Mesenchymal stem cell (in vitro differentiated cells and primary cell): ENCODE measurements at regions not wholly inside any gene's neighbourhood (a gene's known extent, or its start where the extent isn't known, plus 50 kb on each side); places are given as distances from the start of the nearest gene placed in this dataset.

ENCODE experiments used
- DNase-seq: peaks from one replicate; pipeline ENCODE4 v3.0.0-alpha.2; 2013
- H2AFZ ChIP-seq: one replicate; pipeline ENCODE4 v1.6.1; 2013; ENCODE audit warnings: low read depth, mild to moderate bottlenecking, control low read depth, inconsistent platforms, low read length, moderate library complexity
- H2AK5ac ChIP-seq: 2 replicates; pipeline ENCODE4 v1.6.1; 2013; ENCODE audit warnings: low read length, moderate library complexity, mild to moderate bottlenecking, inconsistent platforms; ENCODE audit not compliant: severe bottlenecking
- H2BK120ac ChIP-seq: one replicate; pipeline ENCODE4 v1.6.1; 2013; ENCODE audit warnings: low read depth, mild to moderate bottlenecking, inconsistent platforms, low read length, moderate library complexity
- H2BK12ac ChIP-seq, 2 experiments: one replicate each; pipeline ENCODE4 v1.6.1; 2013; ENCODE audit warnings: inconsistent platforms in 2 of 2, low read length in 2 of 2, mild to moderate bottlenecking in 2 of 2, moderate library complexity in 2 of 2, control low read depth in 1 of 2
- H2BK15ac ChIP-seq: one replicate; pipeline ENCODE4 v1.6.1; 2013; ENCODE audit warnings: mild to moderate bottlenecking, low read depth, inconsistent platforms; ENCODE audit not compliant: poor library complexity, severe bottlenecking
- H2BK5ac ChIP-seq: 2 replicates; pipeline ENCODE4 v1.6.1; 2013; ENCODE audit warnings: low read depth, mild to moderate bottlenecking, low read length, control low read depth, inconsistent platforms; ENCODE audit not compliant: poor library complexity, severe bottlenecking
- H3K14ac ChIP-seq, 2 experiments: one replicate each; pipeline ENCODE4 v1.6.1; 2013; ENCODE audit warnings: inconsistent platforms in 2 of 2, low read length in 2 of 2, control low read depth in 1 of 2, mild to moderate bottlenecking in 1 of 2, moderate library complexity in 1 of 2
- H3K18ac ChIP-seq, 2 experiments: one replicate each; pipeline ENCODE4 v1.6.1; 2013; ENCODE audit warnings: inconsistent platforms in 2 of 2, low read length in 2 of 2, control low read depth in 1 of 2, low read depth in 1 of 2, mild to moderate bottlenecking in 1 of 2
- H3K23ac ChIP-seq, 2 experiments: one replicate each; pipeline ENCODE4 v1.6.1; 2013; ENCODE audit warnings: inconsistent platforms in 2 of 2, low read length in 2 of 2, mild to moderate bottlenecking in 2 of 2, moderate library complexity in 2 of 2, control low read depth in 1 of 2
- H3K27ac ChIP-seq: 2 replicates; pipeline ENCODE4 v1.5.1; 2013; ENCODE audit warnings: mild to moderate bottlenecking, moderate library complexity, low read length, control low read depth, inconsistent platforms; ENCODE audit not compliant: poor library complexity, severe bottlenecking
- H3K27me3 ChIP-seq, 2 experiments: 2 replicates each; pipeline versions ENCODE4 v1.6.1 to v1.7.0; 2013; ENCODE audit warnings: low read length in 2 of 2, mild to moderate bottlenecking in 2 of 2, moderate library complexity in 2 of 2, control low read depth in 1 of 2, inconsistent platforms in 1 of 2; ENCODE audit not compliant: control insufficient read depth in 1 of 2, insufficient read depth in 1 of 2
- H3K36me3 ChIP-seq, 2 experiments: 2 replicates each; pipeline versions ENCODE4 v1.6.1 to v1.7.0; 2013; ENCODE audit warnings: low read length in 2 of 2, control low read depth in 1 of 2, inconsistent platforms in 1 of 2, low read depth in 1 of 2, mild to moderate bottlenecking in 1 of 2; ENCODE audit not compliant: insufficient read depth in 2 of 2, control insufficient read depth in 1 of 2
- H3K4ac ChIP-seq, 2 experiments: one replicate each; pipeline ENCODE4 v1.6.1; 2013; ENCODE audit warnings: inconsistent platforms in 2 of 2, low read length in 2 of 2, mild to moderate bottlenecking in 2 of 2, moderate library complexity in 2 of 2, control low read depth in 1 of 2, low read depth in 1 of 2
- H3K4me1 ChIP-seq: 2 replicates; pipeline ENCODE4 v1.6.1; 2013; ENCODE audit warnings: low read depth, low read length, control low read depth; ENCODE audit not compliant: control insufficient read depth, insufficient read depth
- H3K4me2 ChIP-seq: 2 replicates; pipeline ENCODE4 v1.6.1; 2013; ENCODE audit warnings: low read length, mild to moderate bottlenecking, inconsistent platforms; ENCODE audit not compliant: poor library complexity, severe bottlenecking
- H3K4me3 ChIP-seq, 2 experiments: 2 replicates each; pipeline versions ENCODE4 v1.5.1 to v1.7.0; 2013; ENCODE audit warnings: low read length in 2 of 2, mild to moderate bottlenecking in 2 of 2, control low read depth in 1 of 2, low read depth in 1 of 2; ENCODE audit not compliant: insufficient read depth in 1 of 2
- H3K79me1 ChIP-seq: replicated peaks from 2 replicates; pipeline ENCODE4 v1.6.1; 2013; ENCODE audit warnings: mild to moderate bottlenecking, control low read depth, low read length, inconsistent platforms; ENCODE audit not compliant: poor library complexity, severe bottlenecking
- H3K9ac ChIP-seq: 2 replicates; pipeline ENCODE4 v1.7.0; 2013; ENCODE audit warnings: mild to moderate bottlenecking, low read length, moderate library complexity
- H3K9me3 ChIP-seq: 2 replicates; pipeline ENCODE4 v1.7.0; 2013; ENCODE audit warnings: mild to moderate bottlenecking, low read length; ENCODE audit not compliant: control insufficient read depth
- H4K8ac ChIP-seq: one replicate; pipeline ENCODE4 v1.6.1; 2013; ENCODE audit warnings: inconsistent platforms, mild to moderate bottlenecking, low read length, moderate library complexity
- H4K91ac ChIP-seq: one replicate; pipeline ENCODE4 v1.6.1; 2013; ENCODE audit warnings: mild to moderate bottlenecking, low read length, inconsistent platforms
- WGBS: methylation state at CpG from one replicate; pipeline ENCODE4 v1.1.7; 2013; ENCODE audit warnings: mixed read lengths; 5-methylcytosine and 5-hydroxymethylcytosine counted together

DNA sequence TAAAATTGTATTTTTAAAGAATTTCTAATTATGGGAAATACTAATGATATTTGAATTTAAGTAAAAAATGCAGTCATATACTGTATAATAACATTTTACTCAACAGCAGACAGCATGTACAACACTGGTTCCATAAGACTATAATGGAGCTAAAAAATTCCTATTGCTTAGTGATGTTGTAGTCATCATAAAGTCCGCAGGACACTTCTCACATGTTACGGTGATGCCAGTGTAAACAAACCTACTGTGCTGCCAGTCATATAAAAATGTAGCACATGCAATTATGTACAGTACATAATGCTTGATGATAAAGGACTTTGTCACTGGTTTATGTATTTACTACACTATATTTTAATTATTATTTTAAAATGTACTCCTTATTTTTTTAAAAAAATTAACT lies 629.3 kb downstream of the IPMK start:
- H2BK120ac ChIP-seq, result no peak overlapping the region
- H3K23ac ChIP-seq, result no peak overlapping the region
- no peak overlapping the region for H3K27ac ChIP-seq
- WGBS, result no CpG with 5 or more reads among the region's 2 CpGs
- H4K91ac ChIP-seq, result no peak overlapping the region
- H2AK5ac ChIP-seq, result no peak overlapping the region
- no peak overlapping the region for H2BK5ac ChIP-seq
- no peaks in the 10 kb centered on the region for H3K27me3 ChIP-seq
- no peak overlapping the region for H3K14ac ChIP-seq
- H2BK12ac ChIP-seq, result no peak overlapping the region
- no peak overlapping the region for H3K4me2 ChIP-seq
- H3K4ac ChIP-seq, result no peak overlapping the region
- H2BK15ac ChIP-seq, result no peak overlapping the region
- no peaks in the 10 kb centered on the region for H3K4me1 ChIP-seq
- no peaks in the 10 kb centered on the region for H3K9me3 ChIP-seq
- no peak for DNase-seq
- H4K8ac ChIP-seq, result no peak overlapping the region
- no peak overlapping the region for H3K9ac ChIP-seq
- H3K18ac ChIP-seq, result no peak overlapping the region
- H2AFZ ChIP-seq, result no peak overlapping the region
- no peak overlapping the region for H3K4me3 ChIP-seq
- no peaks in the 10 kb centered on the region for H3K36me3 ChIP-seq
- no peaks in the 10 kb centered on the region for H3K79me1 ChIP-seq

DNA sequence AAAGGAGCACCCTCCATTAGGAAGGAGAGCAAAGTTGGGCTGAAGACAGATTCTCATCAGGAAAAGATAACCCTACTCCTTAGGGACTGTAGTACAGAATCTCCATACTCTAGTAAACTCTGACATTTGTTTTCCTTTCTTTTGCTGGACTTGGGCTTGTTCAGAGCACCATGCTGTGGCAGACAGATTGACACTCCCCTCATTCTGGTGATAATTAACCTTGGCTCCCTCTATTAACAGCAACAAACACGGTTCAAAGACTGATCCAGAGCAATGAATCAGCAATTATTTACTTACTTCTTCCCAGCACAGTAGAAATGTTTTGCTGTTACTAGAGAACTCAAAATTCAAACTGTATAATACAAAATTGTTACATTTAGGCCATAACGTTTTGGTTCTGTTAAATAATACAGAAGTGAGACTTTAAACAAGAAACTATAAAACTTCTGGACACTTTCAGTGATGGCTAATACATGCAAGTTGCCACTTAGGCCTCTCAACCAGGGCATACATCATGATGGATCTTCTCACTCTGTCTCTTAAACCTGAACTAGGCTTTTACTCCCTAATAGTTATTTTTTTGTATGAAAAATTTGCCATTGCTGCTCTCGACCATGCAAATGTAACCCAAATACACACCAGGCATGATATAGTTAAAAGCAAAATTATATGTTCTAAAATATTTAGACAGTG lies 639.0 kb downstream of the IPMK start:
- Histone ChIP-seq H3K4me2 (peak overlapping the region; percentile 34), H4K91ac (no peak overlapping the region), H2BK12ac (no peak overlapping the region), H3K23ac (no peak overlapping the region), H3K4ac (no peak overlapping the region), H3K4me3 (no peak overlapping the region), H3K9me3 (no peaks in the 10 kb centered on the region), H2AFZ (no peak overlapping the region), H3K79me1 (no peaks in the 10 kb centered on the region), H3K18ac (no peak overlapping the region), H3K27ac (peak overlapping the region; percentile 91), H3K27me3 (no peaks in the 10 kb centered on the region), H3K9ac (no peak overlapping the region), H4K8ac (no peak overlapping the region), H3K36me3 (no peaks in the 10 kb centered on the region), H2BK120ac (no peak overlapping the region), H2BK5ac (no peak overlapping the region), H2BK15ac (no peak overlapping the region), H3K4me1 (no peaks in the 10 kb centered on the region), H3K14ac (no peak overlapping the region), H2AK5ac (no peak overlapping the region)
- DNase-seq, result no peak
- no CpG with 5 or more reads among the region's 3 CpGs for WGBS

DNA sequence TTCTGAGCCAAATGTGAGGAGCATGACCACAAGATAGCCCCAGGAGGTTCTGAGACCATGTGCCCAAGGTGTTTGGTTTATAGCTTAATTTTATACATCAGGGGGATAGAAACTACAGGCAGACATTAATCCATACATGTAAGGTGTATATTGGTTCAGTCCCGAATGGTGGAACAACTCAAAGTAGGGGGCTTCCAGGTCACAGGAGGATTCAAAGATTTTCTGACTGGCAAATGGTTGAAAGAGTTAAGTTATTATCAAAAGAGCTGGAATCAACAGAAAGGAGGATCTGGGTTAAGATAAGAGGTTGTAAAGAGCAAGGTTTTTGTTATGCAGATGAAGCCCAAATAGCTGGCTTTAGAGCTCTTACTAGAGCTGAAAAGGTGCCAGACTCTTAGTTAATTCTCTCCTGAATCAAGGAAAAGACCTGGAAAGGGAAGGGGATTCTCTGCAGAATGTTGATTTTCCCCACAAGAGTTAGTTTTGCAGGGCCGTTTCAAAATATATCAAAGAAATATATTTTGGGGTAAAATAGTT lies 640.0 kb downstream of the IPMK start:
- Histone ChIP-seq H3K4me2 (no peak overlapping the region), H2AK5ac (no peak overlapping the region), H2BK12ac (no peak overlapping the region), H3K79me1 (no peaks in the 10 kb centered on the region), H3K9ac (no peak overlapping the region), H4K91ac (no peak overlapping the region), H3K27me3 (no peaks in the 10 kb centered on the region), H2BK120ac (no peak overlapping the region), H3K4ac (no peak overlapping the region), H3K18ac (no peak overlapping the region), H3K23ac (no peak overlapping the region), H2AFZ (no peak overlapping the region), H3K9me3 (no peaks in the 10 kb centered on the region), H3K4me1 (no peaks in the 10 kb centered on the region), H2BK15ac (no peak overlapping the region), H3K4me3 (no peak overlapping the region), H4K8ac (no peak overlapping the region), H3K36me3 (no peaks in the 10 kb centered on the region), H2BK5ac (no peak overlapping the region), H3K14ac (no peak overlapping the region), H3K27ac (peak overlapping the region; percentile 91)
- 51% methylated on average over 2 of the region's 2 CpGs for whole genome bisulfite sequencing
- DNase-seq, result no peak

DNA sequence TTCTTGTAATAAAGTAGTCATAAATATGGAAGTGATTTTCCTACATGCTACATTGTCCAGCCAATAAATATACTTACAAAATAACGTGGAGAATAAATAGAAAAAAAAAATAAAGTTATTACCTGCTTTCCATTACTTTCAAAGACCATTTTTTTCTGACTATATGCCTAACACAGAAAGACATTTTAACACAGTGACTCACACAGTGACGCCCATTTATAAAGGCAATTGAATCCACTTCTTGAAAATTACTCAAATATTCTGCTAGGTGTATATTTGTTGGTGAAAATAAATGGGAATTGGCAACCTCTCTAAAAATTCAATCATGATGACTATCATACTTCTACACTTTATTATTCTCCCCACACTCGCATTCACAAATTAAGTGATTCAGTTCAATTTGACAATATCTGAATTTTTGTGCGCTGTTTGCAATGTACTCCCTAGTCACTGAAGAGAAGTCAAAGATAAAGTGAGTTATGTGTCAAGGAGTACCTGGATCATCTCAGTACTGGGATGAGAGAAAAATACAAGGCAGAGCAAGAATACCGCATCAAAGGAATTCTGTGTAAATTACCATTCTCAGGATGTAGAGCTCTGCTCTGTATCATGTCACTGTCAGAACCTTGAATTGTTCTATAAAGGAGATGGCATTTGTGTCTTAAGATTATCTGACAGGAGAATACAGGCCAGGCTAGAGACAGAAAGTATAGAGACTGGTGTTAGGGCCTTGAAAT lies 642.7 kb downstream of the IPMK start:
- no peak overlapping the region for H3K23ac ChIP-seq
- H3K14ac ChIP-seq, result no peak overlapping the region
- H2BK120ac ChIP-seq, result no peak overlapping the region
- H3K79me1 ChIP-seq, result no peaks in the 10 kb centered on the region
- no peaks in the 10 kb centered on the region for H3K36me3 ChIP-seq
- no peak overlapping the region for H2BK15ac ChIP-seq
- no peak overlapping the region for H3K4me3 ChIP-seq
- no peak overlapping the region for H4K8ac ChIP-seq
- H4K91ac ChIP-seq, result no peak overlapping the region
- 74% methylated on average over 4 of the region's 5 CpGs for WGBS
- no peak overlapping the region for H2BK5ac ChIP-seq
- H2BK12ac ChIP-seq, result no peak overlapping the region
- no peak overlapping the region for H3K9ac ChIP-seq
- H3K18ac ChIP-seq, result no peak overlapping the region
- H2AFZ ChIP-seq, result no peak overlapping the region
- H3K27me3 ChIP-seq, result no peaks in the 10 kb centered on the region
- no peak overlapping the region for H2AK5ac ChIP-seq
- no peak overlapping the region for H3K4me2 ChIP-seq
- no peak overlapping the region for H3K27ac ChIP-seq
- no peaks in the 10 kb centered on the region for H3K9me3 ChIP-seq
- H3K4me1 ChIP-seq, result no peaks in the 10 kb centered on the region
- DNase-seq, result no peak
- no peak overlapping the region for H3K4ac ChIP-seq
